ENCODE measurements at regions not wholly inside any gene's neighbourhood (a gene's known extent, or its start where the extent isn't known, plus 50 kb on each side); places are given as distances from the start of the nearest gene placed in this dataset.

DNA sequence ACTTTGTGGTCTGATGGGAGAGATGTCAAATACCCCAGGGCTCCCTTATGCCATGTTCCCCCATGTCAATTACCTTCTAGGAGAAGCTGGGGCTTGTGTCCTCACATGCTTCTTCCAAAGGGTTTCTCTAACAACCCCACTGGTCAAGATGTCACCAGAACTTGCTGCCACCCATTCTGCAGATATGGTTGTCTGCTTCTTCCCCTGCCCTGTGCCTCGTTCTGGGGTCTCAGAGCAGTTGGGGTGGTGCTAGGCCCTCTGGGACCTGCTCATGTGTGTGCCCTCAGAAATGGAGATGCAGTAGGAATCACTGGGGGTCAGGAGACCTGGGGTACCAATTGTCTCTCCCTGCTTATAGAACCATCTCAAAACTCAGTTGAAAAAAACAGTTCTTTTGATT, 268.6 kb downstream of the MYCN start:
- TF ChIP-seq, protein P1, sequence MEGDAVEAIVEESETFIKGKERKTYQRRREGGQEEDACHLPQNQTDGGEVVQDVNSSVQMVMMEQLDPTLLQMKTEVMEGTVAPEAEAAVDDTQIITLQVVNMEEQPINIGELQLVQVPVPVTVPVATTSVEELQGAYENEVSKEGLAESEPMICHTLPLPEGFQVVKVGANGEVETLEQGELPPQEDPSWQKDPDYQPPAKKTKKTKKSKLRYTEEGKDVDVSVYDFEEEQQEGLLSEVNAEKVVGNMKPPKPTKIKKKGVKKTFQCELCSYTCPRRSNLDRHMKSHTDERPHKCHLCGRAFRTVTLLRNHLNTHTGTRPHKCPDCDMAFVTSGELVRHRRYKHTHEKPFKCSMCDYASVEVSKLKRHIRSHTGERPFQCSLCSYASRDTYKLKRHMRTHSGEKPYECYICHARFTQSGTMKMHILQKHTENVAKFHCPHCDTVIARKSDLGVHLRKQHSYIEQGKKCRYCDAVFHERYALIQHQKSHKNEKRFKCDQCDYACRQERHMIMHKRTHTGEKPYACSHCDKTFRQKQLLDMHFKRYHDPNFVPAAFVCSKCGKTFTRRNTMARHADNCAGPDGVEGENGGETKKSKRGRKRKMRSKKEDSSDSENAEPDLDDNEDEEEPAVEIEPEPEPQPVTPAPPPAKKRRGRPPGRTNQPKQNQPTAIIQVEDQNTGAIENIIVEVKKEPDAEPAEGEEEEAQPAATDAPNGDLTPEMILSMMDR (IDR thresholded peaks at IDR 0.05 in 8 of 11, conservative IDR thresholded peaks at IDR 0.05 in 3 of 11), result no peak
- TF ChIP-seq POLR2AphosphoS5 (IDR thresholded peaks at IDR 0.05), result no peak
